DOHH2 (cell line): ENCODE measurements at regions not wholly inside any gene's neighbourhood (a gene's known extent, or its start where the extent isn't known, plus 50 kb on each side); places are given as distances from the start of the nearest gene placed in this dataset.

ENCODE experiments used
- H3F3A ChIP-seq: fragments of 200-600 bp; sonication (generic), shearing (Covaris generic); 2 replicates; pipeline ENCODE4 v1.6.0; 2016; ENCODE audit warnings: antibody characterized with exemption, mild to moderate bottlenecking; ENCODE audit not compliant: control insufficient read depth, insufficient read depth
- H3K27ac ChIP-seq: fragments of 200-600 bp; sonication (generic); 2 replicates; pipeline ENCODE4 v1.5.1; 2014; ENCODE audit warnings: low read depth, mild to moderate bottlenecking, low read length, moderate library complexity
- H3K27me3 ChIP-seq: fragments of 200-600 bp; sonication (generic); 2 replicates; pipeline ENCODE4 v1.6.1; 2014; ENCODE audit warnings: mild to moderate bottlenecking, low read length, mixed read lengths; ENCODE audit not compliant: control insufficient read depth
- H3K36me3 ChIP-seq: fragments of 200-600 bp; sonication (generic); 2 replicates; pipeline ENCODE4 v1.6.1; 2014; ENCODE audit warnings: mild to moderate bottlenecking, low read length, moderate library complexity, mixed read lengths; ENCODE audit not compliant: control insufficient read depth
- H3K4me1 ChIP-seq: fragments of 200-600 bp; sonication (generic); 2 replicates; pipeline ENCODE4 v1.6.1; 2014; ENCODE audit warnings: mild to moderate bottlenecking, low read length, mixed read lengths; ENCODE audit not compliant: control insufficient read depth
- H3K4me2 ChIP-seq: fragments of 200-600 bp; sonication (generic); 2 replicates; pipeline ENCODE4 v1.6.0; 2014; ENCODE audit warnings: mild to moderate bottlenecking, low read length, moderate library complexity
- H3K4me3 ChIP-seq: fragments of 200-600 bp; sonication (generic); 2 replicates; pipeline ENCODE4 v1.5.1; 2014; ENCODE audit warnings: mild to moderate bottlenecking, low read length, mixed read lengths
- H3K79me2 ChIP-seq: fragments of 200-600 bp; sonication (generic); 2 replicates; pipeline ENCODE4 v1.6.1; 2014; ENCODE audit warnings: mild to moderate bottlenecking, low read length, mixed read lengths; ENCODE audit not compliant: control insufficient read depth
- H3K9me2 ChIP-seq: fragments of 200-600 bp; sonication (generic); replicated peaks from 2 replicates; pipeline ENCODE4 v1.6.1; 2014; ENCODE audit warnings: mild to moderate bottlenecking, low read length, mixed read lengths; ENCODE audit not compliant: control insufficient read depth
- H3K9me3 ChIP-seq: fragments of 200-600 bp; sonication (generic); 2 replicates; pipeline ENCODE4 v1.6.1; 2014; ENCODE audit warnings: antibody characterized with exemption, low read length, mixed read lengths; ENCODE audit not compliant: control insufficient read depth, insufficient read depth
- H4K20me1 ChIP-seq: fragments of 200-600 bp; sonication (generic); 2 replicates; pipeline ENCODE4 v1.6.0; 2014; ENCODE audit warnings: low read depth, mild to moderate bottlenecking, antibody characterized with exemption, low read length, moderate library complexity; ENCODE audit not compliant: control insufficient read depth, insufficient read depth
- CTCF ChIP-seq: fragments of 200-600 bp; sonication (generic); IDR thresholded peaks from one replicate; pipeline ENCODE4 v1.5.1; 2014; ENCODE audit warnings: antibody characterized with exemption, mild to moderate bottlenecking, low read depth, low read length; ENCODE audit not compliant: poor library complexity, severe bottlenecking
- EZH2phosphoT487 ChIP-seq: fragments of 200-600 bp; sonication (generic); IDR thresholded peaks from 2 replicates; pipeline ENCODE4 v1.6.1; 2017; ENCODE audit warnings: borderline replicate concordance, mild to moderate bottlenecking, antibody characterized with exemption, low read length, moderate library complexity, mixed read lengths

- H3K27ac ChIP-seq = no peak overlapping the region
- no peaks in the 10 kb centered on the region for H3K79me2 ChIP-seq
- H3K9me3 ChIP-seq = peaks cover 6% of the 10 kb centered on the region
- no peak overlapping the region for H3K4me2 ChIP-seq
- no peaks in the 10 kb centered on the region for H4K20me1 ChIP-seq
- H3F3A ChIP-seq = no peaks in the 10 kb centered on the region
- H3K36me3 ChIP-seq = no peaks in the 10 kb centered on the region
- H3K27me3 ChIP-seq = no peaks in the 10 kb centered on the region; the same call in 1 of the 2 replicates
- no peaks in the 10 kb centered on the region for H3K9me2 ChIP-seq
- TF ChIP-seq EZH2phosphoT487 (no peak), CTCF (no peak)
- no peak overlapping the region for H3K4me3 ChIP-seq
- no peaks in the 10 kb centered on the region for H3K4me1 ChIP-seq
Observed at GRCh38 chr13:29654843-29655547, 59.5 kb upstream of the SLC7A1 start.

GRCh38 chr13:29654384-29654783 is 58.9 kb upstream of the SLC7A1 start:
- Histone ChIP-seq H3K9me3 (peaks cover 6% of the 10 kb centered on the region), H3K4me1 (no peaks in the 10 kb centered on the region), H3K36me3 (no peaks in the 10 kb centered on the region), H3K9me2 (no peaks in the 10 kb centered on the region), H3K79me2 (no peaks in the 10 kb centered on the region), H3K4me3 (no peak overlapping the region), H3K4me2 (no peak overlapping the region), H4K20me1 (no peaks in the 10 kb centered on the region), H3K27ac (no peak overlapping the region), H3F3A (no peaks in the 10 kb centered on the region), H3K27me3 (no peaks in the 10 kb centered on the region; the same call in 1 of the 2 replicates)
- TF ChIP-seq CTCF = no peak
- TF ChIP-seq EZH2phosphoT487 = no peak

GRCh38 chr13:29648760-29649159 is 53.3 kb upstream of the SLC7A1 start:
- no peak for TF ChIP-seq EZH2phosphoT487
- TF ChIP-seq CTCF = no peak
- Histone ChIP-seq H3F3A (no peaks in the 10 kb centered on the region), H3K79me2 (no peaks in the 10 kb centered on the region), H3K4me1 (no peaks in the 10 kb centered on the region), H3K36me3 (no peaks in the 10 kb centered on the region), H3K4me2 (no peak overlapping the region), H3K9me2 (no peaks in the 10 kb centered on the region), H3K27me3 (no peaks in the 10 kb centered on the region; the same call in 1 of the 2 replicates), H4K20me1 (no peaks in the 10 kb centered on the region), H3K27ac (no peak overlapping the region), H3K4me3 (no peak overlapping the region), H3K9me3 (no peaks in the 10 kb centered on the region)
